Endothelial cell of umbilical vein (primary cell): ENCODE measurements at regions not wholly inside any gene's neighbourhood (a gene's known extent, or its start where the extent isn't known, plus 50 kb on each side); places are given as distances from the start of the nearest gene placed in this dataset.
A peak's percentile ranks its signal among the peaks of the same experiment; 100 is the strongest.

Source experiments
- BruUV-seq: library from RNA; stranded (reverse); fragments of 400-500 nt; replicated peaks from 2 replicates; lab custom pipeline; 2021; lab: Mats Ljungman, UMichigan
- CTCF ChIA-PET: fragments of 300-600, 350-600 bp; sonication (Branson Sonifier 250); formaldehyde crosslinking; loops from one replicate; lab custom pipeline; 2021; ENCODE audit warnings: antibody characterized with exemption, inconsistent platforms; lab: Charles Lee
- POLR2A ChIA-PET: fragments of 300-600, 350-600 bp; sonication (Branson Sonifier 250); formaldehyde crosslinking; loops from one replicate; lab custom pipeline; 2021; ENCODE audit warnings: antibody characterized with exemption, inconsistent platforms; lab: Charles Lee
- DNase-seq: peaks from one replicate; pipeline ENCODE4 v3.0.0-alpha.2; 2011; ENCODE audit warnings: low read depth, low spot score
- FAIRE-seq: peaks from 2 replicates; lab custom pipeline; 2011; peaks lifted over from hg19 to GRCh38; lab: Jason Lieb, UNC
- H2AFZ ChIP-seq: 2 replicates; pipeline ENCODE4 v1.6.0; 2012; ENCODE audit warnings: low read depth, low read length, control low read depth, inconsistent platforms
- H3K27ac ChIP-seq: 2 replicates; pipeline ENCODE4 v1.5.1; 2011; ENCODE audit warnings: low read depth, mild to moderate bottlenecking, control low read depth, low read length, moderate library complexity; ENCODE audit not compliant: insufficient read depth
- H3K27me3 ChIP-seq, 2 experiments: 2 replicates each; pipeline versions ENCODE4 v1.6.0 to v1.6.1; 2011; ENCODE audit warnings: low read length in 2 of 2, mixed read lengths in 1 of 2; ENCODE audit not compliant: control insufficient read depth in 2 of 2, insufficient read depth in 2 of 2
- H3K36me3 ChIP-seq, 2 experiments: 2 replicates in 1 of 2; 3 replicates in 1 of 2; pipeline ENCODE4 v1.5.1; 2011; ENCODE audit warnings: low read length in 2 of 2, mild to moderate bottlenecking in 1 of 2, moderate library complexity in 1 of 2; ENCODE audit not compliant: control insufficient read depth in 2 of 2, insufficient read depth in 2 of 2; ENCODE audit errors: extremely low read depth in 1 of 2
- H3K4me1 ChIP-seq: 3 replicates; pipeline ENCODE4 v1.5.1; 2011; ENCODE audit warnings: mild to moderate bottlenecking, low read length; ENCODE audit not compliant: control insufficient read depth, insufficient read depth; ENCODE audit errors: extremely low read depth
- H3K4me2 ChIP-seq: 2 replicates; pipeline ENCODE4 v1.6.1; 2011; ENCODE audit warnings: low read length, control low read depth, mixed read lengths; ENCODE audit not compliant: insufficient read depth
- H3K4me3 ChIP-seq, 3 experiments: fragments of 200-600 bp in 1 of 3; sonication (generic), shearing (Covaris generic) in 1 of 3; replicated peaks in 1 of 3; 2 replicates each; pipeline ENCODE4 v1.5.1; 2011 to 2016; ENCODE audit warnings: control low read depth in 3 of 3, low read length in 3 of 3, mild to moderate bottlenecking in 2 of 3, inconsistent platforms in 1 of 3, low read depth in 1 of 3, moderate library complexity in 1 of 3; ENCODE audit not compliant: insufficient read depth in 1 of 3
- H3K79me2 ChIP-seq: 2 replicates; pipeline ENCODE4 v1.6.0; 2012; ENCODE audit warnings: low read length, inconsistent platforms; ENCODE audit not compliant: control insufficient read depth, insufficient read depth
- H3K9ac ChIP-seq: replicated peaks from 2 replicates; pipeline ENCODE3; 2011; ENCODE audit warnings: low read length, control low read depth; ENCODE audit not compliant: insufficient read depth; ENCODE audit errors: extremely low read depth
- H3K9me1 ChIP-seq: replicated peaks from 3 replicates; pipeline ENCODE4 v1.6.0; 2011; ENCODE audit warnings: mild to moderate bottlenecking, low read length; ENCODE audit not compliant: control insufficient read depth, insufficient read depth; ENCODE audit errors: extremely low read depth
- H3K9me3 ChIP-seq: replicated peaks from 2 replicates; pipeline ENCODE4 v1.5.1; 2012; ENCODE audit warnings: low read length, inconsistent platforms; ENCODE audit not compliant: control insufficient read depth, insufficient read depth
- H4K20me1 ChIP-seq: replicated peaks from 2 replicates; pipeline ENCODE3; 2011; ENCODE audit warnings: mild to moderate bottlenecking, low read length; ENCODE audit not compliant: control insufficient read depth, insufficient read depth; ENCODE audit errors: extremely low read depth
- CTCF ChIP-seq, 2 donors: IDR thresholded peaks; 1 replicate in 1 of 2; 2 replicates in 1 of 2; pipeline ENCODE4 v1.5.1; 2011; ENCODE audit warnings: low read length in 2 of 2, mild to moderate bottlenecking in 2 of 2, moderate library complexity in 2 of 2, control low read depth in 1 of 2, inconsistent platforms in 1 of 2, low read depth in 1 of 2; ENCODE audit not compliant: insufficient read depth in 1 of 2; ENCODE audit errors: extremely low read depth in 1 of 2
- EZH2 ChIP-seq: IDR thresholded peaks from 2 replicates; pipeline ENCODE4 v1.6.1; 2012; ENCODE audit warnings: borderline replicate concordance, low read depth, mild to moderate bottlenecking, moderate library complexity, low read length, inconsistent platforms; ENCODE audit not compliant: severe bottlenecking
- FOS ChIP-seq: IDR thresholded peaks from 2 replicates; pipeline ENCODE4 v1.6.1; 2011; ENCODE audit warnings: mild to moderate bottlenecking, low read length, moderate library complexity, borderline replicate concordance; ENCODE audit not compliant: insufficient read depth
- GATA2 ChIP-seq: IDR thresholded peaks from 2 replicates; pipeline ENCODE4 v1.7.0; 2011; ENCODE audit warnings: low read depth, mild to moderate bottlenecking, moderate library complexity, mixed read lengths, low read length; ENCODE audit not compliant: insufficient read length, insufficient read depth
- JUN ChIP-seq: IDR thresholded peaks from 2 replicates; pipeline ENCODE4 v1.6.1; 2011; ENCODE audit warnings: borderline replicate concordance, low read depth; ENCODE audit not compliant: insufficient read length, insufficient read depth
- MAX ChIP-seq: IDR thresholded peaks from 2 replicates; pipeline ENCODE4 v1.6.1; 2011; ENCODE audit not compliant: insufficient read depth, insufficient read length
- MYC ChIP-seq: IDR thresholded peaks from one replicate; pipeline ENCODE4 v1.6.1; 2011; ENCODE audit warnings: mild to moderate bottlenecking, low read depth, low read length
- POLR2A ChIP-seq: IDR thresholded peaks from 2 replicates; pipeline ENCODE4 v1.6.1; 2012; ENCODE audit warnings: low read depth, mild to moderate bottlenecking, control low read depth, low read length
- POLR2AphosphoS5 ChIP-seq: IDR thresholded peaks from 2 replicates; pipeline ENCODE4 v1.6.1; 2012; ENCODE audit warnings: low read depth, mild to moderate bottlenecking, control low read depth, low read length, moderate library complexity; ENCODE audit not compliant: insufficient read depth
- dilution Hi-C: fragments of 300-500 bp; cut with MboI; formaldehyde crosslinking; loops from one replicate; pipeline ENCODE4 v1.15.0; 2019; ENCODE audit warnings: low sequenced_read_pairs; ENCODE audit not compliant: extremely low pct_ligation_motif_present
- intact Hi-C: fragments of 100-400 bp; cut with micrococcal nuclease; formaldehyde crosslinking; loops from one replicate; pipeline ENCODE4 v1.10.0; 2022

GRCh38 chr1:94304553-94304952 lies 67.2 kb upstream of the ARHGAP29 start:
- dilution Hi-C loops (no loop called here), intact Hi-C loops (no loop called here)
- no peaks in the 10 kb centered on the region for H3K9me3 ChIP-seq
- FAIRE-seq = peak; percentile 67
- H3K9ac ChIP-seq = no peak overlapping the region
- ChIA-PET CTCF (no interaction called here), POLR2A (no interaction called here)
- H4K20me1 ChIP-seq = no peaks in the 10 kb centered on the region
- no peak overlapping the region for H3K4me2 ChIP-seq
- H3K4me3 ChIP-seq = no peak overlapping the region
- H3K4me1 ChIP-seq = peaks cover 51% of the 10 kb centered on the region
- H3K27me3 ChIP-seq = no peaks in the 10 kb centered on the region
- no peaks in the 10 kb centered on the region for H3K36me3 ChIP-seq
- peak overlapping the region; percentile 49 for H3K27ac ChIP-seq
- no peak for TF ChIP-seq MAX
- TF ChIP-seq FOS = peak; percentile 91
- peak; percentile 16 for TF ChIP-seq GATA2
- TF ChIP-seq POLR2A = no peak
- no peak for TF ChIP-seq EZH2
- TF ChIP-seq MYC = no peak
- TF ChIP-seq CTCF (IDR thresholded peaks at IDR 0.05; ENCODE audit: extremely low read depth in 1 of 2, insufficient read depth in 1 of 2, low read depth in 1 of 2, low read length in 2 of 2) = no peak
- no peak for TF ChIP-seq POLR2AphosphoS5
- peak; percentile 78 for TF ChIP-seq JUN
- no peak overlapping the region for H2AFZ ChIP-seq
- BruUV-seq = no TSS peak
- peak; percentile 50 for DNase-seq
- H3K79me2 ChIP-seq = no peaks in the 10 kb centered on the region
- H3K9me1 ChIP-seq = no peaks in the 10 kb centered on the region
